A172 (cell line): ENCODE measurements at regions not wholly inside any gene's neighbourhood (a gene's known extent, or its start where the extent isn't known, plus 50 kb on each side); places are given as distances from the start of the nearest gene placed in this dataset.

ENCODE experiments used
- DNase-seq: peaks from one replicate; pipeline ENCODE4 v3.0.0-alpha.2; 2015; ENCODE audit warnings: low spot score

GRCh38 chr2:236499691-236500578 lies 69.7 kb upstream of the ACKR3 start:
- no peak for DNase-seq

DNA sequence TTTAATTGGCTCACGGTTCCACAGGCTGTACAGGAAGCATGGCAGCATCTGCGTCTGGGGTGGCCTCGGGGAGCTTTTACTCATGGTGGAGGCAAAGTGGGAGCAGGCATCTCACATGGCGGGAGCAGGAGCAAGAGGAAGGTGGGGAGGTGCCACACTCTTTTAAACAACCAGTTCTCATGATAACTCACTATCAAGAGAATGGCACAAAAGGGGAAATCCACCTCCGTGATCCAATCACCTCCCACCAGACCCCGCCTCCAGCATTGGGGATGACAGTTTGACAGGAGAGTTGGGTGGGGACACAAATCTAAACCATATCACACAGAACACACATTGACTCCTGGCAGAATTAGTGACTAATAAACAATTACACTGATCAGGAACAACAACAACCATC lies 68.6 kb upstream of the ACKR3 start:
- no peak for DNase-seq

GRCh38 chr2:236501531-236501930 lies 68.1 kb upstream of the ACKR3 start:
- no peak for DNase-seq

- DNase-seq = no peak
Measured at GRCh38 chr2:236503100-236503499, 66.5 kb upstream of the ACKR3 start.

DNA sequence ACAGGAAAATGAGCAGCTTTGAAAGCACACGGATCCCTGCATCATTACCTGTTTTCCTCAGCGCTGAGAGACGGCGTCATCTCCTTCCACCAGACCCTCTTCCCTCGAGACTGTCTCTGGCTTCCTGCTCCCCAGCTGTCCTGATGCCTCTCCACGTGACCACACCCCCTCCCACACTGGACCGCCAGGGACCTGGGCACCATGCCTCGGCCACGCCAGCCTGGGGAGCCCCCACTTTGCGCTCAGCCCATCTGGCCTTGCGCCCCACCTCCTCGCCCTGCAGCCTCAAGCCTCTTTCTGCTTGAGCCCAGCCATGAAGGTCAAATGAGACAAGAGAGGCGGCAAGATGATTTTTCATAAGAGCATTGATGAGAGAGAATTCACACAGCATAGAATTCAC lies 66.0 kb upstream of the ACKR3 start:
- DNase-seq = no peak

DNA sequence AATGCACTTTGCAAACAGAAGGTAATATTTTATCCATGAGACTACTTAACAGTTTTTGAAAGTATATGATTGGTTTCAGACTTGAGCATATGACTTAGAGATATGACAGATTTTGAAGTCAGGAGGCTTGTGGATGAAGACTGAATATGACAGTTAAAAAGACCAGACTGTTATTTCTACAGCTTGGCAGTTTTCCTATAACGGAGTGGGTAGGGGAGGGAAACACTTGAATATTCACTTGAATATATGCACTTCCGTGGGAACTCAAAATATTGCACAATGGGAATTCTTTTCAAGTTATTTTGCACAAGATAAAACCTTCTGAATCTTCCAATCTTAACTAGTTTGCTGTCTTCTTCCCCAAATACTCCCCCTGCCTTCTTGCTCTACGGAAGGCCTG lies 64.6 kb upstream of the ACKR3 start:
- DNase-seq = no peak

DNA sequence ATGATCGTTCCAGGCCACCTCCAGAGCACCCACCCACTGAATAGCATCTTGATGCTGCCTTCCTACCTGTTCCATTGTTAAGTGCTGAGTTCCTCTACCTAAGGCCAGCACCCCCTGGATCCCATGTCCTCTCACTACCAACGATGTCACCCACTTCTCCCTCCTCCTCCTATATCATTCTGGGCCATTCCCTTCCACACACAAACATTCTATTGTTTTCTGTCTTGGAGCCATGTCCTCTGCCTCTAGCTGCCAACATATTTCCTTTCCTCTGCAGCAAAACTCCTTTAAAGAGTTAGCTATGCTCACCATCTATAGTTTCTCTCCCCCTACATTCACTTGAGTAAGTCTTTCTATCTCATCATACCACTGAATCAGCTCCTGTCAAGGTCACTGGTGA lies 64.0 kb upstream of the ACKR3 start:
- DNase-seq = no peak

GRCh38 chr2:236507393-236508085 lies 62.1 kb upstream of the ACKR3 start:
- DNase-seq = no peak

DNA sequence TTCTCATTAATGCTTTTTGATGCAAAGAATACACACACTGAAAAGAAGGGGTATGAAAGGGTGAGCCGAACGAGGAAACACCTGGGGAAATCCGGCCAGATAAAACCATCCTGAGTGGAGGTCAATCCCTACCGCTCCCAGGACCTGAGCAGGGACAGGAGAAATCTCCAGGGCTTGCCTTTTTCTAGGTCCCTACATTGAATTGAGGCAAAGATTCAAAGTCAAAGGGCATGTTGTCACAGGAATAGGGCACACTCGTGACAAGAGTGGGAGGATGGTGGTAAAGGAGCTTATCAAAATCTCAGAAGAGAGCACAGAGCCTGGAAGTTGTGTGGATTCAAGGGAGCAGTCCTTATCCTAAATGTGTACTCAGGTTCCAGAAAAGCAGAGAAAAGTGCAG lies 61.2 kb upstream of the ACKR3 start:
- DNase-seq = no peak

GRCh38 chr2:236510034-236510433 lies 59.6 kb upstream of the ACKR3 start:
- no peak for DNase-seq

DNA sequence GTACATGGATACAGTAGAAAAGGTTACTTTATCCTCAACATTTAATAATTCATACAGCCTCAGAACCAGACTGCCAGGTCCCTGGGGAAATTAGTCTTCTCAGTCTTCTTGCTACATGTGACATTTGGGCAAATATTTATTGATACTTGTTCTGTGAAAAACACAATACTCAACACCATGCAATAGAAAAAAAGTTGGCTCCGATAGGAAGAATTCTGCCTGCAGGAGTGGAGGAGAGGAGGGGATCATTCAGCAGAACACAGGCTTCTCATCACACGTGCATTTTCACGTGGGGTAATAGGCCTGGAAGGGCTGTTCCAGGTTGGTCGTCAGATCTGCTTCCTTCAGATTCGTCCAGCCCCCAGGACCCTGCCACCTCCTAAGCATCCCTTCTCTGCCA lies 58.4 kb upstream of the ACKR3 start:
- DNase-seq = no peak

DNA sequence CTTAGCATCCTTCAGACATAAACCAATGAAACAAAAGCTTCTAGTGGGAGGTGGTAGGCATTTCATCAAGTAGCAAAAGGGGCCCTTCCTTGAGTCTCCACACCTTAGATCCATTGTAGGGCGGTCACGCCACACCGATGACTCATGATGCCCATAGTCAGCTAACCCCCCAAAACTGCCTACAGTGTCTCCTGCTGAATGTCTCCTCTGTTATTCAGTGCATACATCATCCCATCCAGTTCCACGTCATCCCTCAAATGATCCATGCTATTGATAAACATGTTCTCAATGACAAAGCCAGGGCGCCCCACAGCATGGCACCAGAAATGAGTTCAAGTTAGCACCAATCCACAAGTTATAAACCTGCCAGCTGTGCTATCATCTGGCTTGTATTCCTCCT lies 57.4 kb upstream of the ACKR3 start:
- no peak for DNase-seq

DNA sequence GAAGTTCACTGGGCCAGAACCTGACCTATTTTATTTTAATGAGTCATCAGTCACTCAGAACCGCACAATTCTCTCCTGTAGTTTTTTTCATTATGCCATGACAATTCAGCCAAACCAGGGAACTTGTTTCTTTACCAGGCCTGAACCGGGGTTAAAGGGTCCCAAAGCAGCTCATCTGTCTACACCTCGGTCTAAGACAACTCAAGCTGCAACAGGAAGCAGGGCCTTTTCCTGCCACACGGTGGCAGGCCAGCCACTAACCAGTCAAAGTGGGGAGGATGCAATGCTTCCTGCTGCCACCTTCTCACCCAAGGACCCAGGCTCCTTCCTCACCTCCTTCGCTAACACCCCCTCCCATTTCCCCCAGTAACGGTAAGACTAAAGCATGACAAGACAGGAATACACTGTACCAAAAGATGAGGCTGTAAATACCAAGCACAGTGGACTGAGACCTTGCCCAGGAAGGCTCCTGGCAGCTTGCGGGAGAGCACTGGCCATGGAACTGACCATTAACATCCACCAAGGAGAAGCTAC lies 56.7 kb upstream of the ACKR3 start:
- DNase-seq = peak; percentile 61

GRCh38 chr2:236513956-236514355 lies 55.7 kb upstream of the ACKR3 start:
- no peak for DNase-seq

DNA sequence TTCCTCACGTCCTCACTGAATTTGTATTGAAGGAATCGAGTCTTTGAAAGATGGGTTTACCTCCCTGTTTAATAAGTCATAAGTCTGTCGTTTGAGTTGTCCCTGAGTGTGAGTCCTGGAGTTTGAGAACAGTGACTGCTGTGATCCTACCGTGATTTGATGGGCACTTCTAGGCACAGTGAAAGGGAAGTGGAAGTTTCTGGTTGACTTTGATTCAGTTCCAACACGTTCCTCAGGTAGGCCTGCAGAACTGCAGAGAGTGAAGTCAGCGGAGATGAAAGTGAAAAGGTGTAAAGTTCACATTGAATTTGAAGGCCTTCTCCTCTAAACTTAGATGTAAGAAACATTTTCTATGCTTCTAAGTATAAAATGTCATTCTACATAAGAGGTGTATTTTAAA lies 52.9 kb upstream of the ACKR3 start:
- DNase-seq = no peak

DNA sequence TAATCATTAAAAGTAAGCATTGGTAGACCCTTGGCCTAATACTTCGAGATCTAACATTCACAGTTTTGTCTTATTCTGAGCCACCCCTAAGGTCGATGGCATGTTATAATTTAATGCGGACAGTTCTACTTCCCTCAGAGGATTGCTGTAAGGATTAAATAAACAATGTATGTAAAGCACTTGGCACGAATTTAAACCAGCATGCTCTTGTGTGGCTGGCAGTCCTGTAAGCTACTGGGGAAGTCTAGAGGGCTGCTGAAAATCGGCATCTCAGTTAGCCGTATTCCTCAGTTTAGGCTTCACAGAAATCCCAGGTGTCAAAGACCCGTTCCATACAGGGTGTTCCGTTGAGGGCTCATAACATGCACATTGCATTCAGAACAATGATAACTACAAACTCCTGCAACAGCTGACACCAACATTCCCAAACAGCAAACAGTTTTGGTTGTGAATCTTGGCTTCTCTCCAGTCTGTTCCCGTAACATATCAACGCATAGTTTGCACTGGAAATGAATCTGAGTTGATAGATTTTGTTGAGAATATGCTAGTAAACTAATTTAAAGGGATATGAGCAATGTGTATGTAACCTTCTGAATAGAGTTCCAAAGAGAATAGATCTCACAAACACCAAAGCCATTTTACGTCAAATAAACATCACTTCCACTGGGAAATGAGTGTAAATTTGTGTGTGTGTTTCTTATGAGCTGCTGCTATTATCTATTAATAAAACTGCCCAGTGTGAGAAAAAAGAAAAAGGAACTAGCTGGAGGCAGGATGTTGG lies 52.2 kb upstream of the ACKR3 start:
- DNase-seq = no peak
